GM19397 (cell line): ENCODE measurements at regions not wholly inside any gene's neighbourhood (a gene's known extent, or its start where the extent isn't known, plus 50 kb on each side); places are given as distances from the start of the nearest gene placed in this dataset.
A peak's percentile ranks its signal among the peaks of the same experiment; 100 is the strongest.
"Not testable (repeated sequence)": the region's sequence is repeated elsewhere in the genome, so short reads cannot be mapped to it uniquely, and the experiment has no call there.

Experiments used
- ATAC-seq: cut with Tn5 transposase; IDR thresholded peaks from one replicate; pipeline ENCODE4 v1.9.1; 2021; ENCODE audit warnings: mild to moderate bottlenecking, moderate library complexity; ENCODE audit not compliant: unreplicated experiment

- no peak for ATAC-seq
These were observed 481.4 kb downstream of the XYLT1 start for GRCh38 chr16:16989368-16989767.

- ATAC-seq, result no peak
These were observed 479.0 kb downstream of the XYLT1 start for GRCh38 chr16:16991711-16992110.

GRCh38 chr16:16992975-16993765 lies 477.6 kb downstream of the XYLT1 start:
- no peak for ATAC-seq

DNA sequence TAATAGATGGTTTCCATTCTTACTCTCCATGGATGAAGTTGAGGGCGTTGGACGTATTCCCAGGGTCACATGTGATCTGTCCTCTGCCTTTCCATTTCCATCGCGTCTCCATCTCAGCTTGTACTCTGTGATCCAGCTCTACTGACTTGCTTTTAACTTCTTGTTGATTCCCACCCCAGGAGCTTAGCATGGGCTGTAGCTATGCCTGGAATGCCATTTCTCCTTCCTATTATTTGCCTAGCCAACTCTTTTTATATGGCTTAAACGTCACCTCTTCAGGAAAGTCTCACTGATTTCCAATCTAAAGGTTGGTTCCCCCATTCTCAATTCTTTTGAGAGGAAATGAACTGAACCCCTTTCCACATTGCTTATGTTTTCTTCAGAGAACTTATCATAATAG lies 475.9 kb downstream of the XYLT1 start:
- no peak for ATAC-seq

DNA sequence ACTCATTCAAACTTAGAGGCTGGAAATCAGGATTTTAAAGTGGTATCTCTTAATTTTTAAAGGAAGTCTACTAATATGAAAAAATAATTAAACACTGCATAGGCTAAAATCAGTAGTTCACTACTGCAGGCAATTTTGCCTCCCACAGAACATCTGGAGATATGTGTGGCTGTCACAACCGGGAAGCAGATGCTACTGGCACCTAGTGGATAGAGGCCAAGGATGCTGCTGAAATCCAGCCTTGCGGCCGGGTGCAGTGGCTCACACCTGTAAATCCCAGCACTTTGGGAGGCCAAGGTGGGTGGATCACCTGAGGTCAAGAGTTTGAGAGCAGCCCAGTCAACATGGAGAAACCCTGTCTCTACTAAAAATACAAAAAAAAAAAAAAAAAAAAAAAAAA lies 473.9 kb downstream of the XYLT1 start:
- ATAC-seq, result no peak

DNA sequence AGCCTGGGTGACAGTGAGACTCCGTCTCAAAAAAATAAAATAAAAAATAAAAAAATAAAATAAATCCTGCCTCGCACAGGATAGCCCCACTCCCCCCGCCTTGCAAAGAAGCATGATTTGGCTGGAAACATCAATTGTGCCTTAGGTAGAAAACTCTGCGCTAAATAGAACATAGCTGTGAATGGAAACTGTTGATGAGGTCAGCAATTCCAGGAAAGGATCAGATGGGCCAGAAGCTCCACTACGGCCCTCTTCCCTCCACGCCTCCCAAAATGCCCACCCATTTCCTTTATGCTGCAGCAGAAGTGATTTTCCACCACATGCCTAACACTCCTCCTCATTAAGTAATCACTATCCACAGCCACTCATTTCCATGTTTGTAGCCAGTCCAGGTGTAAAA lies 473.4 kb downstream of the XYLT1 start:
- ATAC-seq, result no peak

DNA sequence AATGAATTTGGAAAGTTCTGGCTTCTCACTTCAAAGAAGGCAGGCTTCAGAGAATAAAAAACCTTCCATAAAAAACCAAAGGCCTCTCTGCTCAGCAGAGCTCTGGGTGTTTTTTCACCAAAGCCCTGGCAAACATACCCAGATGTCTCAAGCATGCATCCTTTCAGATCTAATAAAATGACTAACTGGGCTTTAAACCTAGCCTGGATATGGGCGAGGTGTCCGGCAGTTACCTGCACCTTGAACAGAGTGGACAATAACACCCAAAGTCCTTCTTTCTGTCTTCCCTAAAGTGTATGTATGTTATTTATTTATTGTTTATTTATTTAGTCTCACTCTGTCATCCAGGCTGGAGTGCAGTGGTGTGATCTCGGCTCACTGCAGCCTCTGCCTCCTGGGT lies 469.3 kb downstream of the XYLT1 start:
- no peak for ATAC-seq

- ATAC-seq, result no peak
These were observed 468.2 kb downstream of the XYLT1 start for GRCh38 chr16:17002565-17002964.

- not testable (repeated sequence) for ATAC-seq
These were observed 464.8 kb downstream of the XYLT1 start for GRCh38 chr16:17005963-17006362.

DNA sequence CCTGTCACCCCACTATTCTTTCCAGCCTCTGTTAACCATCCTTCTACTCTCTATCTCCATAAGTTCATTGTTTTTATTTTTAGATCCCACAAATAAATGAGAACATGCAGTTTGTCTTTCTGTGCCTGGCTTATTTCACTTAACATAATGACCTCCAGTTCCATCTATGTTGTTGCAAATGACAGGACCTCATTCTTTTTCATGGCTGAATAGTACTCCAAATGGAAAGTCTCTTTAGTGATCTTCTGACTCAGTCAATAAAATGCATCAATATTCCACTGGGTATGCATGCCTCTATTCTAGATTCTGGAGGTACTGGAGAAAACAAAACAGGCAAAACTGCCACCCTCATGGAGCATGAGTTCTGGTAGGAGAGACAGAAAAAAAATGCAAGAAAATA lies 459.0 kb downstream of the XYLT1 start:
- no peak for ATAC-seq

GRCh38 chr16:17013038-17013437 lies 457.7 kb downstream of the XYLT1 start:
- ATAC-seq, result no peak

GRCh38 chr16:17014484-17015121 lies 456.2 kb downstream of the XYLT1 start:
- ATAC-seq, result no peak

GRCh38 chr16:17015702-17016101 lies 455.1 kb downstream of the XYLT1 start:
- no peak for ATAC-seq

DNA sequence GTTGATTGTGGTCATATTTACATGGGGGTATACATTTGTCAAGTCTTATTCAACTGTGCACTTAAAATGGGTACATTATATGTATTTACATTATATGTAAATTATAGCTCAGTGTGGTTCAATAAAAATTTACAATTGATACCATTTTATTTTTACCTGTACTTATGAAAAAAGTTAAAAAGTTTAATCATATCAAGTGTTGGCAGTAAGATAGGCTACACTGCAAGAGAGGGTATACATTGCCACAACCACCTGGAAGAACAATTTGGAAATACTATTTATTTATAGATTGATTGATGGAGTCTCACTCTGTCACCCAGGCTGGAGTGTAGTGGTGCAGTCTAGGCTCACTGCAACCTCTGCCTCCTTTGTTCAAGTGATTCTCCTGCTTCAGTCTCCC lies 453.3 kb downstream of the XYLT1 start:
- ATAC-seq, result no peak

- no peak for ATAC-seq
These were observed 452.2 kb downstream of the XYLT1 start for GRCh38 chr16:17018585-17018939.

DNA sequence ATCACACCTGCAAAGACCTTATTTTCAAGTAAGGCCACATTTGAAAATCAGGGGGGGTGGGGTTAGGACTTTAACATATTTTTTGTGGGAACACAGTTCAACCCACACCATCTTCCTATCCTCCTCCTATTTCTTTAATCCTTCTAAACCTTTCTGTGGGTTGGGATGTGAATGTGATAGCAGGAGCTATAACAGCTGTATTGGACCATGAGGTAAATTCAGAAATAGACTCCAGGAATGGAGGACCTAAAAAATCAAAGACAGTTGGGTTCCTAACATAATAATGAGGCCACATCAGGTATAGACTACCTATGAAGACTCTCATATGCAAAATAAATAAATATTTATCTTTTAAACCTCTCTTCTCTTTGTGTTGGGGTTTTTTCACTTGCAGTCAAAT lies 451.4 kb downstream of the XYLT1 start:
- no peak for ATAC-seq

- ATAC-seq, result no peak
These were observed 447.2 kb downstream of the XYLT1 start for GRCh38 chr16:17023606-17024005.

DNA sequence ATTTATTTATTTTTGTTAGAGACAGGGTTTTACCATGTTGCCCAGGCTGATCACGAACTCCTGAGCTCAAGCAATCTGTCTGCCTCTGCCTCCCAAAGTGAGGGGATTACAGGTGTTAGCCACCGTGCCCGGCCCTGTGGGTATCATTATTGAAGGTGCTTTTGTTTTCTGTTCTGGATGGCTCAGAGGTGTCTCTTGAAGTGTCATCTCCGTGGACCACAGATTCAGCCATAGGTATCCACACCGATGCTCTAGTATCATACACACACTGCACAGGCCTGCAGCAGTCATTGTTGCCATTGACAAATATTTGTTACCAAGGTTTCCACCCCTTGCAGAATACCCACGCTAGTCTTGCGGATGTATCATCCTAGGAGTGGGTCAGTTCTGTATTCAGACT lies 446.2 kb downstream of the XYLT1 start:
- ATAC-seq, result no peak

DNA sequence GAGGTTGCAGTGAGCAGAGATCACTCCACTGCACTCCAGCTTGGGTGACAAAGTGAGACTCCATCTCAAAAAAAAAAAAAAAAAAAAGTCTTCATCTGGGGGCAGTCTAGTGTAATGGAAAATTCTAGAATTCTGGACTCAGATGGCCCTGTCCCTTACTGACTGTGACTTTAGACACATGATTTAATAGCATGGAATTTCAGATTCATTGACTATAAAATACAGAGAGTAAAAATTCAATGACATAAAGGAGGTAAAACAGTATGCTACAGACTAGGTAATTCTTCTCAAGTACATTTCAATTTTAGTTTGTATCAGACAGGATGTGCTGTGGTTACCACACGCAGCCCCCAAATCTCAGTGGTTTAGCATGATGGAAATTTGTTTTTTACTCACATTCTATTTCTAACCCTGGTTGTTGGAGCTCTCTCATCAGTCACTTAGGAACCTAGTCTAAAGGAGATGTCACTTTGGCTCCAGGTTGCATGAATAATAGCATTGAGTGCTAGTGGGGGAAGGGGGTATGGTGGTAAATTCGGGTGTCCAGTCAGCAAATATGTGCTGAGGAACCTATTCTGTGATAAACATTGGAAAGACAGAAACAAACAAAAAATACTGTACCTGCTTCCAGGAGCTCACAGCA lies 444.0 kb downstream of the XYLT1 start:
- peak; percentile 74 for ATAC-seq

DNA sequence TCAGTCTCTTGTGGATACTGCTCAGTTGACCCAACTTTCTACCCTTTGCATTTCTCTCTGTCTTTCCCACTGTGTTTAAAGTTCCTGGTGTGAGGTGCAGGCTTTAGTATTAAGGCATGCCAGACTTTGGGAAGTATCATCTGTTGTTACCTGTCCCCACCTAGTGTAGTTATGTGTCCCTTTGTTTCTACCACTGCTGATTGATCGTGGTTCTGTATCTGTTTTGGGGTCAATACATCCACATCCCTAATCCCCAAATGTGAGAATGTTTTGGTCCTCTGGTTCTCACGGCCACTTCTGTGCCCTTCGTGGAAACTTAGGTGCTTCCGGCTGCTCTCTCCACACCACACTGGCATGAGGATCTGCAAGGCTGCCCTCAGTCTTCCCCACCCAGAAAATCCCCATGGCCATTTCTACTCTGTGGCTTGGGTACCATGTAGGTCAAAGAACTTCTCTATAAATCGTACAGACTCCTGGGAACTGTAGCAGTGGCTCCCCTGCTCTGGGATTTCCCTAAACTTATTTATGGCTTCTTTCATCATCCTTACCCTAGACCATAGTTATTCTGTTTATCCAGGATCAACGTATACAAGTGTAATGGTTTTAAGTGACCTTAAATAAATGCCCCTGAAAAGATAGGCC lies 443.2 kb downstream of the XYLT1 start:
- ATAC-seq, result no peak

DNA sequence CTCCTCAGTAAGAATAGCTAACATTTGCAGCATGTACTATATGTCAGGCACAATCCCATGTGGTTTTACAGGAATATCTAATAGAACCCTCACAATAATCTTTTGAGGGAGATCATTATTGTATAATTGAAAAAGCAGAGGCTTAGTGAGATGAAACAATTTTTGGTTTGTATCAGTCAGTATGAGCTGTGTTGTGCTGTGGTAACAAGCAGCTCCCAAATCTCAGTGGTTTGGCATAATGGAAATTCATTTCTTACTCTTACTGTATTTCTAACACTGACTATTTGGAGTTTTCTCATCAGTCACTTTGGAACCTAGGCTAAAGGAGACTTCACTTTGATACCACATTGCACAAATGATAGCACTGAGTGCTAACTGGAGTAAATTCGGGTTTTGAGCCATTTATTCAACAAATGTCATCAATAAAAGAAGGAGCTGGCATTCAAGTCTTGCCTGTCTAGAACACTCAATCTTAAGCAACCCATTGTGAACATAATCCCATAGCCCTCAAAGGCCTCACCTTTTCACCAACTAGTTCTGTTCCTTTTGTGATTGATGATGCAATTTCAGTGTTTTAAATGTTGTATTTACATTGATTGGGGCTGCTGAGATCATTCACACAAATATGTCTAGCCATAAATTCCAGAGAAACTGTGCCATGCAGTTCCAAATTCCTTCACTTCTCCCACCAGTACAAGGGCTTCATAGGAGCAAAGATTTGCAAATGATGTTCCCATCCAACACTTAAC lies 441.0 kb downstream of the XYLT1 start:
- ATAC-seq, result no peak
